Vagina (tissue), 2 donors: ENCODE measurements at regions not wholly inside any gene's neighbourhood (a gene's known extent, or its start where the extent isn't known, plus 50 kb on each side); places are given as distances from the start of the nearest gene placed in this dataset.
"Not testable (repeated sequence)": the region's sequence is repeated elsewhere in the genome, so short reads cannot be mapped to it uniquely, and the experiment has no call there.

Source experiments
- DNase-seq, 2 donors: peaks; one replicate each; pipeline ENCODE4 v3.0.0-alpha.2; 2017; ENCODE audit errors: extremely low spot score in 2 of 2
- H3K27ac ChIP-seq: fragments of 200-600 bp; sonication (generic); one replicate; pipeline ENCODE4 v1.5.1; 2019
- H3K27me3 ChIP-seq: fragments of 200-600 bp; sonication (generic); one replicate; pipeline ENCODE4 v1.5.1; 2019
- H3K36me3 ChIP-seq, 2 donors: fragments of 200-600 bp; sonication (generic); one replicate each; pipeline ENCODE4 v1.5.1; 2017 to 2019
- H3K4me1 ChIP-seq: fragments of 200-600 bp; sonication (generic); one replicate; pipeline ENCODE4 v1.5.1; 2019
- H3K4me3 ChIP-seq, 2 donors: fragments of 200-600 bp; sonication (generic); 1 replicate in 1 of 2; 2 replicates in 1 of 2; pipeline ENCODE4 v1.5.1; 2016 to 2019
- H3K9me3 ChIP-seq: fragments of 200-600 bp; sonication (generic); one replicate; pipeline ENCODE4 v1.5.1; 2019
- POLR2A ChIP-seq, 2 donors: fragments of 450-650 bp; IDR thresholded peaks; one replicate each; pipeline ENCODE4 v1.6.1; 2017; ENCODE audit warnings: antibody characterized with exemption in 2 of 2, mild to moderate bottlenecking in 2 of 2, moderate library complexity in 2 of 2
- POLR2AphosphoS5 ChIP-seq, 2 donors: sonication (generic); formaldehyde crosslinking; IDR thresholded peaks; one replicate each; pipeline ENCODE4 v1.9.0; 2017; ENCODE audit warnings: antibody characterized with exemption in 2 of 2, mild to moderate bottlenecking in 2 of 2, low read depth in 1 of 2; ENCODE audit not compliant: insufficient read depth in 1 of 2
- intact Hi-C: fragments of 100-400 bp; cut with DNase I; formaldehyde crosslinking; loops from one replicate; pipeline ENCODE4 v1.15.1; 2023
- TF ChIP-seq, protein P1 (sequence below), 3 experiments: fragments of 450-650 bp in 2 of 3; fragments of 200-600 bp in 1 of 3; sonication (generic) in 1 of 3; IDR thresholded peaks; one replicate each; pipeline ENCODE4 v1.5.1; 2017 to 2019; ENCODE audit warnings: antibody characterized with exemption in 3 of 3, mild to moderate bottlenecking in 2 of 3, moderate library complexity in 2 of 3

DNA sequence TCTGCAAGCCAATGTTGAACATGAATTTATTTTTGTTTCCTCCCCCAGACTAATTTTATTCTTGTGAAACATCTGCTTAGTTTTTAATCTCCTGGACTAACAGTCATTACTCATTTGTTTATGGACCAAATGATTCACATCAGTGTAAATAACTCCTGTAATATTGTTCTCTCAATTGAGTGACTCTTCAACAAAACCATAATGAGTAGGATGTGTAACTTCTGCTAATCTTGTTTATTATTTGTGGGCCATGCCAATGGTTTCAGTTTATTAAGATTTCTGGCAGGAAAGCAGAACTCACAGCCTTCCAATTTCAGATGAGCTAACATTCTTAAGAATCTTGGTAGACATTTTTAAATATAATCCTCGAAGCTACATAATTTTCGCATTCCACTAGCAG, 1216.3 kb upstream of the GOT2 start:
- H3K9me3 ChIP-seq = no peaks in the 10 kb centered on the region
- H3K4me3 ChIP-seq = no peak overlapping the region
- TF ChIP-seq, protein P1, sequence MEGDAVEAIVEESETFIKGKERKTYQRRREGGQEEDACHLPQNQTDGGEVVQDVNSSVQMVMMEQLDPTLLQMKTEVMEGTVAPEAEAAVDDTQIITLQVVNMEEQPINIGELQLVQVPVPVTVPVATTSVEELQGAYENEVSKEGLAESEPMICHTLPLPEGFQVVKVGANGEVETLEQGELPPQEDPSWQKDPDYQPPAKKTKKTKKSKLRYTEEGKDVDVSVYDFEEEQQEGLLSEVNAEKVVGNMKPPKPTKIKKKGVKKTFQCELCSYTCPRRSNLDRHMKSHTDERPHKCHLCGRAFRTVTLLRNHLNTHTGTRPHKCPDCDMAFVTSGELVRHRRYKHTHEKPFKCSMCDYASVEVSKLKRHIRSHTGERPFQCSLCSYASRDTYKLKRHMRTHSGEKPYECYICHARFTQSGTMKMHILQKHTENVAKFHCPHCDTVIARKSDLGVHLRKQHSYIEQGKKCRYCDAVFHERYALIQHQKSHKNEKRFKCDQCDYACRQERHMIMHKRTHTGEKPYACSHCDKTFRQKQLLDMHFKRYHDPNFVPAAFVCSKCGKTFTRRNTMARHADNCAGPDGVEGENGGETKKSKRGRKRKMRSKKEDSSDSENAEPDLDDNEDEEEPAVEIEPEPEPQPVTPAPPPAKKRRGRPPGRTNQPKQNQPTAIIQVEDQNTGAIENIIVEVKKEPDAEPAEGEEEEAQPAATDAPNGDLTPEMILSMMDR (IDR thresholded peaks at IDR 0.05) = no peak
- no peak for TF ChIP-seq POLR2A (IDR thresholded peaks at IDR 0.05)
- no peak for TF ChIP-seq POLR2AphosphoS5 (IDR thresholded peaks at IDR 0.05; ENCODE audit: insufficient read depth in 1 of 2, low read depth in 1 of 2)
- DNase-seq = no peak
- intact Hi-C loops = no loop called here
- no peak overlapping the region for H3K27ac ChIP-seq
- H3K27me3 ChIP-seq = no peaks in the 10 kb centered on the region
- H3K4me1 ChIP-seq = no peaks in the 10 kb centered on the region
- no peaks in the 10 kb centered on the region for H3K36me3 ChIP-seq

DNA sequence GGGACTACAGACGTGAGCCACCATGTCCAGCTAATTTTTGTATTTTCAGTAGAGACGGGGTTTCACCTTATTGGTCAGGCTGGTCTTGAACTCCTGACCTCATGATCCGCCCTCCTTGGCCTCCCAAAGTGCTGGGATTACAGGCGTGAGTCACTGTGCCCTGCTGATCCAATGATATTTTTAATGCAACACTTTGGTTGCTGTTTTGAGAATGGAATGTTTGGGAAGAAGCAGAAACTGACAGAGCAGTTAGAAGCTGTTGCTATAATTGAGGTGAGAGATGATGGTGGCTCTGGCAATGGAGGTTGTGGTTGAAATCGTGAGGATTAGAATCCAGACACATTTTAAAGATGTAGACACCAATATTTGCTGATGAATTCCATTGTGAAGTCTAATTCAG, 1209.9 kb upstream of the GOT2 start:
- intact Hi-C loops = not testable (repeated sequence)

DNA sequence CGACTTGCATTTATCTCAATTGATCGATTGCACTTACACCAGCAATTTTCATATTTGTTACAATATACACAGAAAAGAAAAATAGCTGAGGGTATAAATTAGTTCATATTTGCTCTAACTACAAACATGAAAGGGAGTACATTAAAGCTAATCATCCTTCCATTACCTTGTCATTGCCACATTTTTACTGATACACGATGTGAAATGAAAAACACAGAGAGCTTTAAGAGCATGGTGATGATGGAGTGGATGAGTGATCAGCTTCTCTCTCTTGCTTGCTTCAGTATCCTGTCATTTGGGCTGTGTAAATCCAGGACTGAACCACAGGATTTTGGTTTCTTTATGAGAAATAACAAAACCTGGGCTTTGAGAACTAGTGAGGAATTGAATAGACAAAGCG, 1207.5 kb upstream of the GOT2 start:
- Histone ChIP-seq H3K4me3 (no peak overlapping the region), H3K4me1 (no peaks in the 10 kb centered on the region), H3K36me3 (no peaks in the 10 kb centered on the region), H3K9me3 (no peaks in the 10 kb centered on the region), H3K27ac (no peak overlapping the region), H3K27me3 (no peaks in the 10 kb centered on the region)
- no peak for DNase-seq
- TF ChIP-seq, protein P1 (IDR thresholded peaks at IDR 0.05) = no peak
- TF ChIP-seq POLR2AphosphoS5 (IDR thresholded peaks at IDR 0.05; ENCODE audit: insufficient read depth in 1 of 2, low read depth in 1 of 2) (no peak), POLR2A (IDR thresholded peaks at IDR 0.05) (no peak)
- intact Hi-C loops = no loop called here

More for the DNA sequence above, 1209.9 kb upstream of the GOT2 start:
- not testable (repeated sequence) for H3K9me3 ChIP-seq, H3K27ac ChIP-seq, H3K27me3 ChIP-seq, DNase-seq, H3K4me3 ChIP-seq, H3K36me3 ChIP-seq, H3K4me1 ChIP-seq

DNA sequence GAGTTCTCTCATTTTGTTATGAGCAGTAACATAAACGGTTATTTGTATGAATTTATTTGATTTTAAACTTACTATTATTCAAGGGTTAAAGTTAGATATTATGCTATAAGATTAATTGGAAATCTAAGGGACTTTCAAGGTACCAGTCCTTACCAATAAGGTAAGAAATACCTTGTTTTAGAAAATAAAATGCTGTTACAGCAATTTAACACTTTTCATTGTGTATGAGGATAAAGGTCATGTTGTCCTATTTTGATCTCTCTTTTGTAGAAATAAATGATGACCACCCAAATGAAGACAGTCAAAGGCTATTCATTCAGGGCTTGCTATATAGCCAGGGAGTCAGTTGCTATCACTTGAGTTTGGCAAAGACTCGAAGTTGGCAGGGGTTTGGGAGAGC, 1185.9 kb upstream of the GOT2 start:
- H3K9me3 ChIP-seq = no peaks in the 10 kb centered on the region
- H3K27me3 ChIP-seq = no peaks in the 10 kb centered on the region
- no peak overlapping the region for H3K27ac ChIP-seq
- no peak overlapping the region for H3K4me3 ChIP-seq
- no peaks in the 10 kb centered on the region for H3K36me3 ChIP-seq
- TF ChIP-seq POLR2AphosphoS5 (IDR thresholded peaks at IDR 0.05; ENCODE audit: insufficient read depth in 1 of 2, low read depth in 1 of 2) = no peak
- no peak for TF ChIP-seq POLR2A (IDR thresholded peaks at IDR 0.05)
- TF ChIP-seq, protein P1 (IDR thresholded peaks at IDR 0.05) = no peak
- H3K4me1 ChIP-seq = no peaks in the 10 kb centered on the region
- no peak for DNase-seq
- intact Hi-C loops = no loop called here

DNA sequence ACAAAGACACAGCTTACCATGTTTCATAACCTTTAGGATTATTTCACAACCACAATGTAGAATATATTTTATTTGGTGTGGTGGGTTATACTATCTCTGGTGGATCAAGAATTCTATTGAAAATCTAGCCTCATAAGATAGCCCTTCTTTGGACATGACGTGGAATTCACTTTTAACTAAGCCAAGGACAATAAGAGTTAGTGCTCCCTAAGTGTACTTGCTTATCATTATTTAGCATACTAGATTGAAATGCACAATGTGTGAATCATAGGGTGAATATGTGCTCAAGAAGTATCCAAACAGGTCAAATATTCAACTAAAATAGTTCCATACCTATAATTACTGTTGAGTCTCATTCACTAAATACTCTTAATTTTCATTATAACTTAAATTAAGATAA, 1179.5 kb upstream of the GOT2 start:
- intact Hi-C loops = no loop called here
- no peaks in the 10 kb centered on the region for H3K4me1 ChIP-seq

More for the DNA sequence above, 1179.5 kb upstream of the GOT2 start:
- Histone ChIP-seq H3K4me3 (no peak overlapping the region), H3K36me3 (no peaks in the 10 kb centered on the region), H3K27ac (no peak overlapping the region), H3K27me3 (no peaks in the 10 kb centered on the region), H3K9me3 (no peaks in the 10 kb centered on the region)
- no peak for DNase-seq
- TF ChIP-seq, protein P1 (IDR thresholded peaks at IDR 0.05) = no peak
- TF ChIP-seq POLR2A (IDR thresholded peaks at IDR 0.05) (no peak), POLR2AphosphoS5 (IDR thresholded peaks at IDR 0.05; ENCODE audit: insufficient read depth in 1 of 2, low read depth in 1 of 2) (no peak)
